Kidney (tissue), 13 donors: ENCODE measurements at regions not wholly inside any gene's neighbourhood (a gene's known extent, or its start where the extent isn't known, plus 50 kb on each side); places are given as distances from the start of the nearest gene placed in this dataset.
"Not testable (repeated sequence)": the region's sequence is repeated elsewhere in the genome, so short reads cannot be mapped to it uniquely, and the experiment has no call there.

Source experiments
- DNase-seq, 5 donors: peaks; one replicate each; pipeline ENCODE4 v3.0.0-alpha.2; 2013 to 2020
- FAIRE-seq: peaks from 2 replicates; lab custom pipeline; 2012; peaks lifted over from hg19 to GRCh38; lab: Jason Lieb, UNC
- H3K27ac ChIP-seq, 2 donors: one replicate each; pipeline ENCODE4 v1.7.0; 2013; ENCODE audit warnings: low read depth in 2 of 2, low read length in 2 of 2, inconsistent platforms in 1 of 2
- H3K27me3 ChIP-seq: one replicate; pipeline ENCODE4 v1.7.1; 2013; ENCODE audit warnings: low read length, inconsistent platforms; ENCODE audit not compliant: control insufficient read depth, insufficient read depth
- H3K36me3 ChIP-seq, 3 donors: one replicate each; pipeline versions ENCODE4 v1.7.0 to v1.7.1; 2013; ENCODE audit warnings: low read length in 3 of 3, control low read depth in 1 of 3, inconsistent platforms in 1 of 3; ENCODE audit not compliant: insufficient read depth in 3 of 3, control insufficient read depth in 2 of 3
- H3K4me1 ChIP-seq, 3 donors: one replicate each; pipeline versions ENCODE4 v1.7.0 to v1.7.1; 2013; ENCODE audit warnings: low read length in 3 of 3, inconsistent platforms in 1 of 3, low read depth in 1 of 3; ENCODE audit not compliant: control insufficient read depth in 2 of 3, insufficient read depth in 2 of 3
- H3K4me3 ChIP-seq, 3 donors: one replicate each; pipeline versions ENCODE4 v1.7.0 to v1.8.1; 2013; ENCODE audit warnings: low read length in 3 of 3, control low read depth in 1 of 3, inconsistent platforms in 1 of 3
- H3K9ac ChIP-seq, 3 donors: one replicate each; pipeline versions ENCODE4 v1.7.0 to v1.7.1; 2013; ENCODE audit warnings: low read length in 3 of 3, control low read depth in 1 of 3, inconsistent platforms in 1 of 3
- H3K9me3 ChIP-seq, 3 donors: one replicate each; pipeline versions ENCODE4 v1.7.0 to v1.7.1; 2013; ENCODE audit warnings: low read length in 3 of 3, control low read depth in 1 of 3, inconsistent platforms in 1 of 3; ENCODE audit not compliant: control insufficient read depth in 2 of 3, insufficient read depth in 1 of 3
- CTCF ChIP-seq: IDR thresholded peaks from 3 replicates; pipeline ENCODE4 v1.5.1; 2012; ENCODE audit warnings: mild to moderate bottlenecking, moderate library complexity, borderline replicate concordance; ENCODE audit not compliant: insufficient read depth; ENCODE audit errors: extremely low read depth
- intact Hi-C: fragments of 100-400 bp; cut with DNase I; formaldehyde crosslinking; loops from one replicate; pipeline ENCODE4 v1.11.1; 2022
- donor health status: control.
- donor health status: control.
- donor health status: control.
- donor health status: control.
- donor health status: control.
- donor health status: DM: yes; HTN: yes; CAD: no.
- donor health status: Normal renal cell carcinoma (clear cell type).

- DNase-seq (peak in 2 of 5 donors; percentile 4 to 7), FAIRE-seq (no peak)
- TF ChIP-seq CTCF, result no peak
- Histone ChIP-seq H3K4me3 (no peak overlapping the region), H3K27ac (no peak overlapping the region), H3K27me3 (no peaks in the 10 kb centered on the region), H3K9me3 (no peaks in the 10 kb centered on the region), H3K9ac (no peak overlapping the region), H3K4me1 (peaks cover 0 to 2% (median 0%) of the 10 kb centered on the region in 3 donors), H3K36me3 (no peaks in the 10 kb centered on the region)
- intact Hi-C loops, result no loop called here
Measured at GRCh38 chr1:228846952-228847351, 111.7 kb downstream of the RHOU start.

GRCh38 chr1:228847451-228847850, 112.2 kb downstream of the RHOU start:
- peak in 2 of 5 donors; percentile 5 to 10 for DNase-seq
- H3K9me3 ChIP-seq, FAIRE-seq, H3K9ac ChIP-seq, H3K27ac ChIP-seq, H3K4me3 ChIP-seq, H3K27me3 ChIP-seq, H3K4me1 ChIP-seq, H3K36me3 ChIP-seq, intact Hi-C loops: not testable (repeated sequence)

- no peaks in the 10 kb centered on the region for H3K9me3 ChIP-seq
- peak in 2 of 5 donors; percentile 6 to 13 for DNase-seq
- no peak overlapping the region for H3K9ac ChIP-seq
- no peak overlapping the region for H3K4me3 ChIP-seq
- H3K4me1 ChIP-seq, result peaks cover 0 to 2% (median 0%) of the 10 kb centered on the region in 3 donors
- no peaks in the 10 kb centered on the region for H3K36me3 ChIP-seq
- intact Hi-C loops, result no loop called here
- H3K27me3 ChIP-seq, result no peaks in the 10 kb centered on the region
- FAIRE-seq, result no peak
- H3K27ac ChIP-seq, result no peak overlapping the region
- no peak for TF ChIP-seq CTCF
Measured at GRCh38 chr1:228848406-228848805, 113.1 kb downstream of the RHOU start.

GRCh38 chr1:228849011-228849541, 113.8 kb downstream of the RHOU start:
- no peak overlapping the region for H3K9ac ChIP-seq
- no peaks in the 10 kb centered on the region for H3K36me3 ChIP-seq

More at GRCh38 chr1:228849011-228849541, 113.8 kb downstream of the RHOU start:
- H3K4me3 ChIP-seq, result no peak overlapping the region
- H3K27me3 ChIP-seq, result no peaks in the 10 kb centered on the region
- intact Hi-C loops, result no loop called here
- TF ChIP-seq CTCF, result no peak
- H3K27ac ChIP-seq, result no peak overlapping the region
- FAIRE-seq, result no peak
- peak in 2 of 5 donors; percentile 4 to 9 for DNase-seq
- peaks cover 0 to 2% (median 0%) of the 10 kb centered on the region in 3 donors for H3K4me1 ChIP-seq
- no peaks in the 10 kb centered on the region for H3K9me3 ChIP-seq
